Loucy (cell line): ENCODE measurements at regions not wholly inside any gene's neighbourhood (a gene's known extent, or its start where the extent isn't known, plus 50 kb on each side); places are given as distances from the start of the nearest gene placed in this dataset.
A peak's percentile ranks its signal among the peaks of the same experiment; 100 is the strongest.

Experiments used
- H2AFZ ChIP-seq: fragments of 200-600 bp; sonication (generic); 2 replicates; pipeline ENCODE4 v1.6.0; 2016; ENCODE audit warnings: antibody characterized with exemption, mild to moderate bottlenecking, low read length, moderate library complexity
- H3F3A ChIP-seq: fragments of 200-600 bp; 2 replicates; pipeline ENCODE4 v1.6.0; 2016; ENCODE audit warnings: antibody characterized with exemption, low read depth, mild to moderate bottlenecking
- H3K27me3 ChIP-seq: fragments of 200-600 bp; sonication (generic); 2 replicates; pipeline ENCODE4 v1.6.1; 2014; ENCODE audit warnings: low read length, mild to moderate bottlenecking; ENCODE audit not compliant: insufficient read depth, poor library complexity, severe bottlenecking
- H3K36me3 ChIP-seq: fragments of 200-600 bp; sonication (generic); 2 replicates; pipeline ENCODE4 v1.6.1; 2016; ENCODE audit warnings: low read length; ENCODE audit not compliant: insufficient read depth
- H3K4me1 ChIP-seq: fragments of 200-600 bp; sonication (generic); 2 replicates; pipeline ENCODE4 v1.5.1; 2014; ENCODE audit warnings: low read length, mild to moderate bottlenecking; ENCODE audit not compliant: insufficient read depth, poor library complexity, severe bottlenecking
- H3K4me2 ChIP-seq: fragments of 200-600 bp; sonication (generic); 2 replicates; pipeline ENCODE4 v1.6.0; 2014; ENCODE audit warnings: antibody characterized with exemption, low read length, low read depth, mild to moderate bottlenecking; ENCODE audit not compliant: poor library complexity, severe bottlenecking
- H3K4me3 ChIP-seq: fragments of 200-600 bp; sonication (generic); 2 replicates; pipeline ENCODE4 v1.5.1; 2014; ENCODE audit warnings: low read length, mild to moderate bottlenecking, mixed read lengths; ENCODE audit not compliant: poor library complexity, severe bottlenecking
- H3K79me2 ChIP-seq: fragments of 200-600 bp; sonication (generic); 2 replicates; pipeline ENCODE4 v1.6.1; 2014; ENCODE audit warnings: low read length; ENCODE audit not compliant: insufficient read depth
- H3K9ac ChIP-seq: fragments of 200-600 bp; sonication (generic); 2 replicates; pipeline ENCODE4 v1.6.0; 2014; ENCODE audit warnings: mild to moderate bottlenecking, low read depth, low read length, moderate library complexity; ENCODE audit not compliant: poor library complexity, severe bottlenecking
- H3K9me2 ChIP-seq: fragments of 200-600 bp; sonication (generic); replicated peaks from 2 replicates; pipeline ENCODE4 v1.6.1; 2016; ENCODE audit warnings: low read depth, low read length, mixed read lengths
- H3K9me3 ChIP-seq: fragments of 200-600 bp; sonication (generic); 2 replicates; pipeline ENCODE4 v1.6.1; 2014; ENCODE audit warnings: mild to moderate bottlenecking, antibody characterized with exemption, low read length, low read depth; ENCODE audit not compliant: insufficient read depth
- H4K20me1 ChIP-seq: fragments of 200-600 bp; sonication (generic); 2 replicates; pipeline ENCODE4 v1.6.0; 2014; ENCODE audit warnings: antibody characterized with exemption, low read length, mild to moderate bottlenecking; ENCODE audit not compliant: insufficient read depth, poor library complexity, severe bottlenecking
- CTCF ChIP-seq: fragments of 200-600 bp; sonication (generic); conservative IDR thresholded peaks from 2 replicates; pipeline ENCODE4 v1.5.1; 2014; ENCODE audit warnings: mild to moderate bottlenecking, antibody characterized with exemption, low read length
- EZH2phosphoT487 ChIP-seq: fragments of 200-600 bp; IDR thresholded peaks from 2 replicates; pipeline ENCODE4 v1.6.1; 2018; ENCODE audit warnings: antibody characterized with exemption, mild to moderate bottlenecking, moderate library complexity, borderline replicate concordance

DNA sequence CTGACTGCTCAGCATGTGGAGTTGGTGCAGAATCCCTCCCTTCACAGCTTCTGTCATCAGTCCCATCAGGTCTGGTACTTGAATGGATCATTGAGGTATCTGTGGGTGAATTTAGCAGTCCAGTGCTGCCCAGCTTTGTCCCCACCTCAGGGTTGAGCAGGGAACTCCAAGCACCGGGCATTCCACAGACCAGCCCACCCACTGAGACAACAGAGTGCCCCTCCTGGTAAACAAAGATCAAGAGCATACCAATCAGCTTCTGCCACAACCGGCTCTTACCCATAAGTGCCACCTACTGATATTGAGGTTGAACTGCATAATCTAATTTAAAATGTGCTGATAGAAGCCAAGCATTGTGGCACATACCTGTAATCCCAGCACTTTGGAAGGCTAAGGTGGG is 57.1 kb upstream of the FXR1 start:
- Histone ChIP-seq H3K4me1 (peaks cover 6% of the 10 kb centered on the region), H3K79me2 (no peaks in the 10 kb centered on the region), H3F3A (no peaks in the 10 kb centered on the region), H3K36me3 (no peaks in the 10 kb centered on the region), H2AFZ (peak overlapping the region; percentile 83; the same call in 1 of the 2 replicates), H4K20me1 (no peaks in the 10 kb centered on the region), H3K27me3 (no peaks in the 10 kb centered on the region), H3K9ac (no peak overlapping the region), H3K9me3 (no peaks in the 10 kb centered on the region), H3K4me2 (peak overlapping the region; percentile 48), H3K4me3 (no peak overlapping the region), H3K9me2 (no peaks in the 10 kb centered on the region)
- TF ChIP-seq CTCF (peak; percentile 70), EZH2phosphoT487 (no peak)

- Histone ChIP-seq H3K9me2 (no peaks in the 10 kb centered on the region), H3K27me3 (no peaks in the 10 kb centered on the region), H4K20me1 (no peaks in the 10 kb centered on the region), H3F3A (no peaks in the 10 kb centered on the region), H3K9ac (no peak overlapping the region), H3K4me3 (no peak overlapping the region), H3K4me1 (peaks cover 6% of the 10 kb centered on the region), H3K9me3 (no peaks in the 10 kb centered on the region), H3K4me2 (no peak overlapping the region), H3K79me2 (no peaks in the 10 kb centered on the region), H2AFZ (no peak overlapping the region), H3K36me3 (no peaks in the 10 kb centered on the region)
- TF ChIP-seq EZH2phosphoT487: no peak
- no peak for TF ChIP-seq CTCF
Observed at GRCh38 chr3:180855956-180856355, 56.5 kb upstream of the FXR1 start.

- TF ChIP-seq CTCF (no peak), EZH2phosphoT487 (no peak)
- no peaks in the 10 kb centered on the region for H3K9me2 ChIP-seq
- H4K20me1 ChIP-seq: no peaks in the 10 kb centered on the region
- peaks cover under 1% of the 10 kb centered on the region for H3K4me1 ChIP-seq
- H3F3A ChIP-seq: no peaks in the 10 kb centered on the region
- no peaks in the 10 kb centered on the region for H3K79me2 ChIP-seq
- H3K9ac ChIP-seq: no peak overlapping the region
- no peak overlapping the region for H3K4me3 ChIP-seq
- H3K36me3 ChIP-seq: no peaks in the 10 kb centered on the region
- H3K4me2 ChIP-seq: no peak overlapping the region
- H3K9me3 ChIP-seq: no peaks in the 10 kb centered on the region
- no peaks in the 10 kb centered on the region for H3K27me3 ChIP-seq
- H2AFZ ChIP-seq: no peak overlapping the region
Observed at GRCh38 chr3:180860180-180860858, 52.2 kb upstream of the FXR1 start.
